ENCODE measurements at regions not wholly inside any gene's neighbourhood (a gene's known extent, or its start where the extent isn't known, plus 50 kb on each side); places are given as distances from the start of the nearest gene placed in this dataset.

DNA sequence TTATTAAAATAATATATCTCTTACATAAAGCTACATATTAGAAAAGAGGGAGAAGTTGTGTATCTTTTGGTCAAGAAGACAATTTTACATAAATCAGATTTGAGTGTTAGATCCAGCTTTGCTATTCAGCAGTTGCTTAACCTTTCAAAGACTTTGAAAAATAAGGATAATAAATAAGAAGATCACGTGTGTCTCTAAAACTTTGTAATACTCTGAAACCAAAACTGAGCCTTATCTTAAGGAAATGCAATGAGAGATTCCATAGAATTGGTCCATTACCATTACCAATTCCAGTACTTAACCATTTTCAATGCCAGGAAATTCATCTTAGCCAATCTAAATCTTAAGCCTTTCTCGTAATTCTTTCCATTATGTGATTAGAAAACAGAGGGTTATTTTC, 89.2 kb upstream of the COL5A2 start:
- DNase-seq = no peak

DNA sequence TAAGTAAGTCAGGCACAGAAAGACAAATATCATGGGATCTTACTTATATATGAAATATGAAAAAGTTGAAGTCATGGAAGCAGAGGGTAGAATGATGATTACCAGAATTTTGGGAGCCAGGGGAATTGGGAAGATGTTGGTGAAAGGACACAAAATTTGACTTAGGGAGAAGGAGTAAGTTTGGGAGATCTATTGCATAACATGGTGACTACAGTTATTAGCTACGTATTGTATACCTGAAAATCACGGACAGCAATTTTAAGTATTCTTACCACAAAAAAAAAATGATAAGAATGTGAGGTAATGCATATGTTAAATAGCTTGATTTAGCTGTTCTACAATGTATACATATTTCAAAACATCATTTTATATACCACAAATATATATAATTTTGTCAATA, 94.2 kb upstream of the COL5A2 start:
- DNase-seq = no peak

DNA sequence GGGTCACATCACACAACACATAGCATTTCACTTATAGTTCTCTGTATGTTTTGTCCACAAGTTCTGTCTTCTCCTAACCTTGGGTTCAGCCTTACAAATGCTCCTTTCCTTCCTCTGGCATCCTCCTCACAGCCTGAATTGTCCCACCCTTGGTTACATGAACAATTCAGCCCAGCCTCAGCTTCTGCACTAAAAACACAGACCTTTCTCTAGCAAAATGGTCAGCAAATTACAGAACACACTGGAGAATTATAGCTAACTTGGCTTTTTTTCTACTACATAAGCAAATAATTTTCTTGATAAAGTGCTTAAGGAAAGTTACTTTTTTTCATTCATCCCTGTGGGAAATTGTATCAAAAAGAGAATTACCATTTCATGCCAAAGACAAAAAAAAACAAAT, 94.8 kb upstream of the COL5A2 start:
- no peak for DNase-seq

DNA sequence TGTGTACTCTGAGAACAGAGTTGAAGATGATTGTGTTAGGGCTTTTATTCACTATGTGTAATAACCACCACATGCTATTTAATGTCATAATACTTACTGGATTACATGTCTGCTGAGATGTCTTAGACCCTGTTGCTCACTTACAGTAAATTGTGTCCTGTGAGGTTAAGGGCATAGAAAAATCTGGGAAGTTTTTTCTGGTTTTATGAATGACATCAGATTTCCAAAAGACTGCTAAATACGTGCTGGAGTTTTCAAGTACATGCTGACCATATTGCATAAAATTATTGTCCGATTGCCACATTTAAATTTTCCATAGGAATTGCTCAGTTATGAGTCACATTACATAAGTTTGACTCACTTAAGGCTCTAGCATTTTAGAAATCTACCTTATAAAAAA, 96.7 kb upstream of the COL5A2 start:
- DNase-seq = no peak

DNA sequence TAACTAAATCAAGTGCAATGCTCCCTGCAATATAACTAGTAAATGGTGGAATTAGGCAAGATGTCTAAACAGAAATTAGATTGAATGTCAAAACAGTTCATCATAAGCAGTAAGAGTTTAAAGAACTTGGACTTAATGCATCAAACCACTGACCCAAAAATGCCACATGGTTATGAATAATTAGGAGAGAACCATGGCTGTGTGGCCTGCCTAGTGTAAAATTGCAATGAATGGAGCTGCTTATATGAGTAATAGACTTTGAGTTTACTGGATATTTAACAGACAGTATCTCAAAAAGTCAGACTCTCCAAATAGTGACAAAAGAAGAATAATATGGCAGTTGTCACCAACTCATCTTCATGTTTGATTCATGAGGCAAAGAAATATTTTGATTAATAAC, 101.6 kb upstream of the COL5A2 start:
- DNase-seq = no peak

DNA sequence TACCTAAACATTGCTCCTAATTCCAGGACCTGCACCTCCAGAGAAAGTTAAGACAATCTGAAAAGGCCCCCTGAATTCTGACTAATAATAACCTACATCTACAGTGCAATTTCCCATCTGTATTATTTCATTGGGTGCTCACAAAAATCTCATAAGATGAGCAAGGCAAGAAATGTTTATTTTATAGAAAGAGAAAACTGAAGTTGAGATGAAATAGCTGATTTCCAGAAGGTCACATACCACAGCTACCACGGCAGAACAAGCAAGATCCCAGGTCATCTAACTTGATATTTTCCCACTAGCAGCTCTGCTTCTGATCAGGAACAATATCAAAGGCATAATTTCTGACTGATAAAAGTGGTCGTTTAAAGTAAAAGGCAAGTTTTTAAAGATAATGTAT, 105.8 kb upstream of the COL5A2 start:
- DNase-seq = no peak

DNA sequence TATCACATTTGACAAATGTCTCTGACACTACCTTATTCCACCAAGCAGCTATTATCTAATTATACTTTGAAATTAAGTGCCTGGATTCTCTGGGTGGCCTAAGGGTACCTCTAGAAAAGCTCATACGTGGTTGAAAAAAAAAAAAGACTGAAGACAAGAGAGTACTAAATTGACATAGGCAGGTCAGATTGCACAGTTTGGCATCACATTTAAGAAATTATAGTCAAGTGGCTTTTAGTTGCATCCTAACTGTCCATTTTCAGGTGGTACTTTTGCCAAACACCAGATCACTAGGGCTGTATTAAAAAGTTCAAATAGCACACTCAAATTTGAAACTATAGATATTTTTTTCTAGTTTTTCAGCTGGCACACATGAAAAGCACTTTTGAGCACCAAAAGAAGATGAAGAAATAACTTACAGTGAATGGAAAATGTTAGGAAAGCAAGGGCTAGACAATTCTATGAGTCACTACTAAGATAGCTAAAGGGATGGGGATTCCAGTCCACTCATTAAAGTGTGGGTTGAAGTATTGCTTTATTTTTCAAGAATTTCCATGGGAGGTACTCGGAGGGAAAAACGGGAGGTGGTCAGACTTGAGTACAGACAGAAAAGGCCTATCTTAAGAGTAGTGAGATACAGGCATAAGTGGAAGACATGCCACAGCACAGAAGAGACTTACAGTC, 106.5 kb upstream of the COL5A2 start:
- no peak for DNase-seq

DNA sequence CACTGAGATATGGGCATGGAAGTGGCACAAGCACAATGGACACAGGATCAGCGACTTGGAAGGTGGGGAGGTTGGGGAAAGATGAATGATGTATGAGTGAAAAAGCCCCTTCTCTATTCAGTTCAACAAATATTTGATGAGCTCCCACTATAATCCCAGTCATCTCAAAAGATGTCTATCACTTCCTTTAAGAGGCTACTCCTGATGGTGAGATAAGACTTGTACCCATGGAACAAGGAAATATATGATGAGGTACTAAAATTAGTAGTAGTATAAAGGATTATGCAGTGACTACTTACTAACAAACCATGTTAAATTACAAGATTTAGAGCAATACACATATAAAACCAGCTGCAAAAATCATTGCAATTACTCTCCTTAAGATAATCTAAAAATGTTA, 107.8 kb upstream of the COL5A2 start:
- DNase-seq = no peak

DNA sequence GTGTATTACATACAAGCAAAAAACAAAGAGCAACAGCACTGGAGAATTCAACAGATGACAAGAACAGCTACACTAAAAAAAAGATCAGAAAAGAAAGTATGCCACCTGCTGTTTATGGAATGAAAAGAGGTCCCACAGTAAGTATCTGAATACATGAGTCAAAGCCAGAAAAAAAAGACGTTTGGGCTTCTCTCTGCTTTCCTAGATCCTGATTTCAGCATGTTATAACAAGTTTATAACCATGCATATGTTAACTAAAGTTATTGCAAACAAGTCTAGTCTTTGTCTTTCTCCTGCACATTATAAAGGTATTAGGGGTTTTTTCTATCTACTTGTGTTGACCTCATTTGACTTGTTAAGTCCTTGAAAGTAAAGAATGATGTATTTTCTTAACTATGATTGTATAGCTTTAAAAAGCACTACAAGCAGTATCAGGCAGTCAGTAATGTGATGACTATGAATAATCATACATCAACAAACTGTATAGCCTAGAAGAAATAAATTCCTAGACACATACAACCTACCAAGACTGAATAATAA, 108.5 kb upstream of the COL5A2 start:
- DNase-seq = peak in 1 of 2 experiments; percentile 1

DNA sequence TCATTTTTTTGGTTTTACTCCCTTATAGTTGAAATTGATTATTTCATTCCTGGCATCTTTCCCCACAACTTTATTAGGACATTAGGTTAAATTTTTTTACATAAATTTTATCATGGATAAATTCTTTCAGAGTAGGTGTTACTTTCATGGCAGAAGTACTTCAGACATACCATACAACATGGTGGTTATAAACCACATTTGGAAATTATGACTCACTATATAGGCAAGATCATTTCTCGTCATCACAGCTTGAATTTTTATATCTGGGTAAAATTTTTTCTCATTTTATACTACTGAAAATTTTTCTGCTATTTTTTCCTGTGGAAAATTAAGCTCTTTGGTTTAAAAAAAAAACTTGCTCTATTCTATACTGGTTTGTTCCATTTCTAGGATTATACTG, 111.9 kb upstream of the COL5A2 start:
- DNase-seq = no peak

DNA sequence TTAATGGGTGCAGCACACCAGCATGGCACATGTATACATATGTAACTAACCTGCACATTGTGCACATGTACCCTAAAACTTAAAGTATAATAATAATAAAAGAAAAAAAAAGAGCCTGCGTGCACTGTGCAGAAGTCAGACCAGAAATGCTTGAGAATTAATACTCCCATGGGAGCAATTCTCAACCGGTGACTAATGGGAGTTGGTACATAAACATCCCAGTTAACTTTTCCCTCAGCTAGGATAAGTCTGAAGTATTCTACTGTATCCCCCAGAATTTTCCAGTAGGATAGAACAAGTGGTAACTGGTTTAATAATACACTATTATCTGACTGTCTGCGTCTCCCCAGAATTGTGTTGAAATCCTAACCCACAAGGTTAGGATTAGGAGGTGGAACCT, 113.6 kb upstream of the COL5A2 start:
- no peak for DNase-seq

DNA sequence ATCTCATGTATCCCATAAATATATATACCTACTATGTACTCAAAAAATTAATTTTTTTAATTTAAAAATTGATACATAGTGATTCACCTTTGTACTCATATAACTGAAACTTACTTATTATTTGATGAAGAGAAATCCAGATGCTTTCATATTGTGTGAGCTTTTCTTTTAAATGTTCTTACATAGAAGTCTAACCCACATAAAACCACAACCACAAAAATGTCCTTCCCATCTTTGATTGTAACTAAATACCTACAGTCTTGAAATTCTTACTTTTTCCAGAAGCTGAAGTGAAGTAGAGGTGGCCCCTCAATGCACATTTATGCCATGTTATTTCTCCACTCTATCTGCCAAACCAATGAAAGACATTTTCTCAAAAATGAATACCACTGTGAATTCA, 117.9 kb upstream of the COL5A2 start:
- DNase-seq = no peak

DNA sequence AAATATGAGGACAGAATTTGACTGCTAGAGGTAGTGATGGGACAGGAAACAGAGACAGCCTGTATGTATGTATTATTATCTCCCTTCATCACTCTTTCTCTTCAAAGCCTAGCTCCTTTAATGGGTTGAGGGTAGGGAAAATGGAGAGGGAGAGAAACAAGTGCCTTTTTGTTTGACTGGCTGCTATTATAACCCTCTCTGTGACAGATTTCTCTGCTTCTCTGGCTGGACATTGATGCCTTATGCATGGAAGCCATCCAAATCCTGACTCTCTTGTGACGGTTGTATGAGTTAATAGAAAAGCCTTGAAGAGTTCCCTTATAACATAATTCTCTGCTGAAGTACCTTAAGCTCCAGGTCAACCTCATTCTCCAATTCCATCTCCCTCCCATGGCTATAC, 118.5 kb upstream of the COL5A2 start:
- DNase-seq = no peak

DNA sequence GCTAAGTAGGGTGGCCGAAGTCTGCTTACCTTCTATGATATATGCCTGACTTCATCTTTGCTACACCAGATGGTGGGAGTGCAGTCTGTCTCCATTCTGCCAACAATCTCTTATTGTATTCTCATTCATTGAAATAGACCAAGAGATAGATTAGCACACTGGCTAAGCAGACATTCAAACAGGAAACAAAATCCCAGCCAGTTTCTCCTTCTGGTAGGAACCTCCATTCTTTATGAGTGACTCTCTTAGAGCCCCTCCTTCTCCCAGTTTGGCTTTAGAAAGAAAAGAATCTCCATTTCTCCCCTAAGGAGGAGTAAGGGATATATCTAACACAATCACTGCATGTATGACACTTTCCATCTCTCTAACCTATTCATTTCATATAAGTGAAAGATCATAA, 118.9 kb upstream of the COL5A2 start:
- no peak for DNase-seq

DNA sequence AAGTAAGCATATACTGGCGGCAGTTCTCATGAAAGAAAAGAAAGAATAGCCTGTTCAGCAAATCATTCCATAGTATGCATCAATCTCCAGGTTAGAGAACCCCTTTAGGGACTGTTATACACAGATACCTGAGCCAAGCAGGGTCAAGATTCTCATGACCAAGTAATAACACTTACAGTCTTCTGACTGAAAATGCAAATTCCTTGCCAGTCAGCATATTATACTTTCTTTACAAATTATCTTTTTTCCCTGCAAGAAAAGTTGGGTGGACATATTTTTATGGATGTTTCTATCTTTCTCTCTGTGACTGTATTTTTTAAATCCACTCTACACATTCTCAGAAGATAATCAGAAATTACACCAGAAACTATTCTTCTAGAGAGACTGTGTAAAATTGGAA, 120.4 kb upstream of the COL5A2 start:
- DNase-seq = no peak

DNA sequence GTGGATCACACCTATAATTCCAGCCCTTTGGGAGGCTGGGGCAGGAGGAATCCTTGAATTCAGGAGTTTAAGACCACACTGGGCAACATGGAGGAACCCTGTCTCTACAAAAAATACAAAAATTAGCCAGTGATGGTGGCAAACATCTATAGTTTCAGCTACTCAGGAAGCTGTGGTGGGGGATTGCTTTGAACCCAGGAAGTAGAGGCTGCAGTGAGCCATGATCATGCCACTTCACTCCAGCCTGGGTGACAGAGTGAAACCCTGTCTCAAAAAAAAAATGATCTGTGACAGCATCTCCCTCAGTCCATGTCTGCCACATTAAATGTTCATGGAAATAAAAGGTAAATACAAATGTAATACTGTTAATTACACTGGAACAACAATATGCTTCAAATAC, 121.4 kb upstream of the COL5A2 start:
- no peak for DNase-seq

DNA sequence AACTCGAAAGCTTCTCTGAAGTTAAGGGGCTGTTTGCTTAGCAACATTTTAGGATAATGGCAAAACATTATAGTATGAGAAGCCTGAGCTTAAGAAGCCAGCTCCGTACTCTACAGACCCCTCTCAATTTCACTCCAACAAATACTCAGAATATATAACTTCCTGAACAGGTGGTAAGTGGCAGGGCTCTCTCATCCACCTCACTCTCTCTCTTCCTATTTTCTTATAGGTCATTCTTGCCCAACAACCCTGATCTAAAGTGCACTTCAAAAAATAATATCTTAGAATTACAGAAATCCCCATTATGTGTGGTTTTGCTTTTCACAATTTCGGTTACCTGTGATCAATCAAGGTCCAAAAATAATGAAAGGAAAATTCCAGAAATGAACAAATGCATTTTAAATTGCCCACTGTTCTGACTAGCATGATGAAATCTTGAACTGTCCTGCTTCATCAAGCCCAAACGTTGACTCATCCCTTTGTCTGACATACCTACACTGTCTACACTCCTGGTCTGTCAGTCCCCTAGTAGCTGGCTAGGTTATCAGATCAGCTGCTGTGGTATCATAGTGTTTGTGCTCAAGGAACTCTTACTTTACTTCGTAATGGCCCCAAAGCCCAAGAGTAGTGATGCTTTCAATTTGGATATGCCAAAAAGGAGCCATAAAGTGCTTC, 122.8 kb upstream of the COL5A2 start:
- DNase-seq = no peak

DNA sequence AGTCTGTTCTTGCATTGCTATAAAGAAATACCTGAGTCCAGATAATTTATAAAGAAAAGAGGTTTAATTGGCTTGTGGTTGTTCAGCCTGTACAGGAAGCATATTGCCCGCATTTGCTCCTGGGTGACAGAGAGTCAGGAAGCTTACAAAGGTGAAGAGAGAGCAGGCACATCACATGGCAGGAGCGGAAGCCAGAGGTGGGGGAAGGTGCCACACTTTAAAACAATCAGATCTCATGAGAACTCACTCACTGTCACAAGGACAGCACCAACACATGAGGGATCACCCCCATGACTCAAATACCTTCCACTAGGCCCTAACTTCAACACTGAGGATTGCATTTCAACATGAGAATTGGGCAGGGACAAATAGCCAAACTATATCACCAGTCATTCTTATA, 124.8 kb upstream of the COL5A2 start:
- DNase-seq = no peak

DNA sequence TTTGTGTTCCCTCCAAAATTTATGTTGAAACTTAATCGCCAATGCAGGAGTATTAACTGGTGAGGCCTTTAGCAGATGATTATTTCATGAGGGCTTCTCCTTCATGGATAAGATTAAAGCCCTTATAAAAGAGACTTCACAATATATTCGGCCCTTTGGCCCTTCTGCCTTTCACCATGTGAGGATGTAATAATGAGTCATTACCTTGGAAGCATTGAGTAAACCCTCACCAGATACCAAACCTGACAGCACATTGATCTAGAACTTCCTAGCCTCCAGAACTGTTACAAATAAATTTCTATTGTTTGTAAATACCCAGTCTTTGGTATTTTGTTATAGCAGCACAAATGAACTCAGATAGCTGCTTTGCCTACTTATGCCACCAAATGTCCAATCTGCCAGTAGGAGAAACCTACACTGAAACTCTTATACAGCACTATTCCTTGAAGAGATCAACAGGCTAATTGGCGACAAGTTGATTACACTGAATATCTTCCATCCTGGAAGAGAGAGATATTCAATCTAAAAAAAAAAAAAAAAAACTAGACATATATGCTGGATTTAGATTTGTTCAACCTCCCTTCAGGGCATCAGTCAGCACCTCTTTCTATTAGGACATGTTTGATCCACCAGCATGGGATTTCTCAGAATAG, 125.9 kb upstream of the COL5A2 start:
- no peak for DNase-seq

DNA sequence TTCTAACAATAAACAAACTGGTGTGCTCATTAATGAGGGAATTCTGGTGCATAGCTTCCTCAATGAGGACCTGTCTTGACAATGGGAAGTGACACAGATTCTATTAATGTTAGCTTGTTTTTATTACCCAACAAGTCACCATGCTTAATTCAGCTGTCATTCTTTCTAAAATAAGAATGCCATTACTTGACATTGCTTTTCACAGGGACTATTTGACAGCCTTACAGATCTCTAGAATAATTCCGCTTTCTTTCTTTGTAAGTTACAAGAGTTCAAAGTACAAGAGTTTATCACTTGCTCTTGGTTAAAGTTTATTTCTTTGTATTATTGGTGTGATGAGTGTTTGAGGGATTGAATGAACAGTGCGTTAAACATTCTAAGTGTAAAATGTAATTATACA, 127.0 kb upstream of the COL5A2 start:
- no peak for DNase-seq

DNA sequence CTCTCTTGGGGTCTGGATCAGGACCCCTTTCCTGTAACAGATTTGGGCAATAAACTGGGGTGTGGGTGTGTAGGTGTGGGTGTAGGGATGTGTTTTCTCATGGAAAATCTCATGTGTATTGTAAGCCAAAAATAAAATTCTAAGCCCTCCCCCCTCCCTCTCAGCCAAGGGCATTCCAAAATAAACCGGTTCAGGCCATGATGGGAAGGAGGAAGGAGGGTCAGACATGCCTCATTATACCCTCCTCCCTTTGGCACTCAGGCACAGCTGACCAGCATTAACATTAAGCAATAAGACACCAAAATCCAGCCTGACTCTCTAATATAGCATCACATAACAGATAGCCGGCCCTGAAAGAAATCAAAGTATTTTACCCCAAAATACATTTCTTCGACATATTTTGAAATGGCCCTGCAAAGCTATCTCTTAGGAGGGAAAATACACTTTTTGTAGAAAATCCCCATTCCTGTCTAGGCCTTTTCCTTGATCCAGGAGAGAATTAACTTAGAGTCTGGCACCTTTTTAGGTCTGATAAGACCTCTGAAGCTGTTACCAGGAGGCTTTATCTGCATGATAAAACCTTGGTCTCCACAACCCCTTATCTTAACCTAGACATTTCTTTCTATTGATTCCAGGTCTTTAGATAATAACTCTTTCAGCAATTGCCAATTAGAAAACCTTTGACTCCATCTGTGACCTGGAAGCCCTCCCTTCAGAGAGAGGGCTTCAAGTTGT, 128.7 kb upstream of the COL5A2 start:
- DNase-seq = no peak

DNA sequence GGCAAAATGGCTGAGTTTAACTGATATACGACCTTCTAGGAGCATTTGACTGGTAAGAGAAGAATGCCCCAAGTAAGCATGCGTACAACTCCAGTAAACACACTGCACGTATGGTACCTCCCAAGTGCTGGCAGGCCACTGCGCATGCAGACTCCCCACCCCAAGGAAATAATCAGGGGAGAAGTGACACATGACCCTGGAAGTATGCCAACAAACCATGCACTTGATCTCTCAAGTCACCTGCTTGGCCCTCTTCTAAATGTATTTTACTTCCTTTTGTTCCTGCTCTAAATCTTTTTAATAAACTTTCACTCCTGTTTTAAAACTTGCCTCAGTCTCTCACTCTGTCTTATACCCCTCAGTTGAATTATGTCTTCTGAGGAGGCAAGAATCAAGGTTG, 129.8 kb upstream of the COL5A2 start:
- DNase-seq = no peak

DNA sequence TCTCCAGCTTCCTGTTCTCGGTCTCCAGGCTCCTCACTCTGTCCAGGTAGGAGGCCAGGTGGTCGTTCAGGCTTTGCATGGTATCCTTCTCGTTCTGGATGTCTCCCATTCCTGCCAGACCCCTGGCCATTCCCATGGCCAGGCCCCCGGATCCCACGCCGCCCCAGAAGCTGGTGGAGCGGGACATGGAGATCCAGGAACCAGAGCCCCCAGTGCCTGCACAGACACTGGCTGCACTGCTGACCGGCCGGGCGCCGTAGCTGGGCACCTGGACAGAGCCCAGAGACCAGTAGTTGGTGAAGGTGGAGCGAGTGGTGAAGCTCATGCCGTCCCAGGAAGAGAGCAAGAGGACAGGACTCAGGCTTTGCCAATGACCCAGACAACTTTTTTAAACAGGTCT, 129.1 kb upstream of the WDR75 start:
- no peak for DNase-seq

DNA sequence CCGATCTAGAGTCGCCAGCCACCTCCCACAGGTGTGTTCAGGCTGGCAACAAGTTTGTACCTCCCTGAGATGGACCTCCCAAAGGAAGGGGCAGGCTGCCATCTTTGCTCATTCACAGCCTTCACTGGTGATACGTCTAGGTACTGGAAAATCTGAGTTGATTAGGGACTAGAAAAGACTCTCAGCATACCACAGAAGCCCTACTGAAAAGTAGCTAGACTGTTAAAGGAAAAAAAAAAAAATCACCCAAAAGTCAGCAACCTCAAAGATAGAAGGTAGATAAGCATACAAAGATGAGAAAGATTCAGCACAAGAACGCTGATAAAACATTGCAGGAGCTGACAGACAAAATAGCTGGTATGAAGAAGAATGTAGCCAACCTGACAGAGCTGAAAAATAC, 128.6 kb upstream of the WDR75 start:
- DNase-seq = no peak
